ENCODE measurements at regions not wholly inside any gene's neighbourhood (a gene's known extent, or its start where the extent isn't known, plus 50 kb on each side); places are given as distances from the start of the nearest gene placed in this dataset.

DNA sequence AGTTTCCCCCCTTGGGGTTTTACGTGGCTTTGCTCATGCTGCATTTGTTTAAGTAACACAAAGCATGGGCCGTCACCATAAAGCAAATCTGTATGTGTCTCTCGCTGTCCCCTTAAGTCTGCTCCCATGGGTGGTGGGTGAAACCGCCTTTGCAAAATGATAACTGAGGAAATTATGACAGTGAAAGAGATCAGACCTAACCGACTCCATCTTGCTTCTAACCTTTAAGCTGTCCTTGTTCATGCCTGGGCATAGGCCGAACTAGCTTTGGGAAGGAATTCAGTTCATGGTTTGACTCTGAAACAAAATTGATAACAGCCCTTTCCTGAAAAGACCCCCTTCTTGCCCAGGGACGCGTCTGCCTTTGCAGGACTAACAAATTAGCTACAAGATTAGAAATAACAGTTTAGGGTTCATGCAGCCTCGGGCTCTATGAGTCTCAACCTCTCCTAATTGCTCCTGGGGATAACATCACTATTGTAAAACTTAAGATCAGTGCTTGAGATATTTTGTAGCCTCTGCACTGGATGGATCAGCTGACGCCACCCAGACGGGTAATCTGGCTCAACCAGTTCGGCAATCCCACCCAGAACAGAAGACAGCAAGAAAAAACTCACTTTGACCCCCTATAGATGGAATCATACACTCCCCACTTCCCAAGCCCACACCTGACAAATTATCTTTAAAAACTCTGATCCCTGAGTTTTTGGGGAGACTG is 623.7 kb downstream of the TYW1 start:
- H3K36me3 ChIP-seq (ENCODE audit: control insufficient read depth, insufficient read depth, low read length): no peaks in the 10 kb centered on the region
- TF ChIP-seq, protein P1, sequence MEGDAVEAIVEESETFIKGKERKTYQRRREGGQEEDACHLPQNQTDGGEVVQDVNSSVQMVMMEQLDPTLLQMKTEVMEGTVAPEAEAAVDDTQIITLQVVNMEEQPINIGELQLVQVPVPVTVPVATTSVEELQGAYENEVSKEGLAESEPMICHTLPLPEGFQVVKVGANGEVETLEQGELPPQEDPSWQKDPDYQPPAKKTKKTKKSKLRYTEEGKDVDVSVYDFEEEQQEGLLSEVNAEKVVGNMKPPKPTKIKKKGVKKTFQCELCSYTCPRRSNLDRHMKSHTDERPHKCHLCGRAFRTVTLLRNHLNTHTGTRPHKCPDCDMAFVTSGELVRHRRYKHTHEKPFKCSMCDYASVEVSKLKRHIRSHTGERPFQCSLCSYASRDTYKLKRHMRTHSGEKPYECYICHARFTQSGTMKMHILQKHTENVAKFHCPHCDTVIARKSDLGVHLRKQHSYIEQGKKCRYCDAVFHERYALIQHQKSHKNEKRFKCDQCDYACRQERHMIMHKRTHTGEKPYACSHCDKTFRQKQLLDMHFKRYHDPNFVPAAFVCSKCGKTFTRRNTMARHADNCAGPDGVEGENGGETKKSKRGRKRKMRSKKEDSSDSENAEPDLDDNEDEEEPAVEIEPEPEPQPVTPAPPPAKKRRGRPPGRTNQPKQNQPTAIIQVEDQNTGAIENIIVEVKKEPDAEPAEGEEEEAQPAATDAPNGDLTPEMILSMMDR (IDR thresholded peaks at IDR 0.05; ENCODE audit: insufficient read depth, low read length, poor library complexity, severe bottlenecking): no peak
- H3K27me3 ChIP-seq (replicated peaks; ENCODE audit: control insufficient read depth, insufficient read depth, low read length): no peaks in the 10 kb centered on the region; the same call in 1 of the 2 replicates
- H3K4me3 ChIP-seq (replicated peaks; ENCODE audit: low read depth, low read length): no peak overlapping the region
- no peak for DNase-seq (ENCODE audit: extremely low read depth, insufficient read length)

DNA sequence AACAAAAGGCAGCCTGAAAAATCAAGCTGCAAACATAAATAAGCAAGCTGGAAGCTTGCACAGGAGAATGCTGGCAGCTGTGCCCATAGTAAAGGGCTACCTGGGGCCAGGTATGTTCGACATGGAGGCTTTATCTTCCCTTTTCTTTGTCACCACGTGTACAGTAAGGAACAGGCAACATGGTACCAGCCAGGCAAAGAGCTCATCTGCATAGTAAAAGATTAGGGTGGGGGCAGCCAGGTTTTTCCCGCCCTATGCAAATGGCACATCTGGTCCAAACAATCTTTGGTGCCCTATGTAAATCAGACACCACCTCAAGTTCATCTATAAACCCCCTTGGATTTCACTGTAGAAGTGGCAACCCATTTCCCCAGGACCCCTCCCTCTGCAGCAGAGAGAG is 625.1 kb downstream of the TYW1 start:
- TF ChIP-seq, protein P1 (IDR thresholded peaks at IDR 0.05; ENCODE audit: insufficient read depth, low read length, poor library complexity, severe bottlenecking): no peak
- no peaks in the 10 kb centered on the region; the same call in 1 of the 2 replicates for H3K27me3 ChIP-seq (replicated peaks; ENCODE audit: control insufficient read depth, insufficient read depth, low read length)
- H3K4me3 ChIP-seq (replicated peaks; ENCODE audit: low read depth, low read length): no peak overlapping the region
- DNase-seq (ENCODE audit: extremely low read depth, insufficient read length): no peak
- H3K36me3 ChIP-seq (ENCODE audit: control insufficient read depth, insufficient read depth, low read length): no peaks in the 10 kb centered on the region

DNA sequence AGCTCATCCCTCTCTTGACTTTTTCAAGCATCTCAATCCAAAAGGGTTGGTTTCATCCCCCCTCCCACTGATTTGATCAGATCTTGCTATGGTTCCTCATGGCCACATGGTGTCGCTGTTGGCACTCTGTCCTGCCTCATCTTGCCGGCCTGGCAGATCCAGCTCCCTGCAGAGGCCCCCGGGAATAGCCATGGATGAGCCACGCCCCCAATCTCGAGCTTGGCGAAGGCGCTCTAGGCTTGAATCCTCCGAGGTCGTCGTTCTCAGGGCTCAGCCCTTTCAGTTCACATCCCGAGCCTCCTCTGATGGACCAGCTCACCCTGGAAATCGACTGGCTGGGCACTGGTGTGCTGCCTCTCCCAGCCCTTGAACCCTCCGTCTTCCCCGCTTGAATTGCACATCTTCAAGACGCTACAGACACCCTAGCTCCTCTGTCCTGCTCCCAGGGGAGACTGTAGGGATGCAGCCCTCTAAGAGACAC is 628.7 kb downstream of the TYW1 start:
- Histone ChIP-seq H3K36me3 (ENCODE audit: control insufficient read depth, insufficient read depth, low read length) (no peaks in the 10 kb centered on the region), H3K27me3 (replicated peaks; ENCODE audit: control insufficient read depth, insufficient read depth, low read length) (no peaks in the 10 kb centered on the region; the same call in 1 of the 2 replicates), H3K4me3 (replicated peaks; ENCODE audit: low read depth, low read length) (no peak overlapping the region)
- peak; percentile 17 for DNase-seq (ENCODE audit: extremely low read depth, insufficient read length)
- TF ChIP-seq, protein P1 (IDR thresholded peaks at IDR 0.05; ENCODE audit: insufficient read depth, low read length, poor library complexity, severe bottlenecking): peak; percentile 83

DNA sequence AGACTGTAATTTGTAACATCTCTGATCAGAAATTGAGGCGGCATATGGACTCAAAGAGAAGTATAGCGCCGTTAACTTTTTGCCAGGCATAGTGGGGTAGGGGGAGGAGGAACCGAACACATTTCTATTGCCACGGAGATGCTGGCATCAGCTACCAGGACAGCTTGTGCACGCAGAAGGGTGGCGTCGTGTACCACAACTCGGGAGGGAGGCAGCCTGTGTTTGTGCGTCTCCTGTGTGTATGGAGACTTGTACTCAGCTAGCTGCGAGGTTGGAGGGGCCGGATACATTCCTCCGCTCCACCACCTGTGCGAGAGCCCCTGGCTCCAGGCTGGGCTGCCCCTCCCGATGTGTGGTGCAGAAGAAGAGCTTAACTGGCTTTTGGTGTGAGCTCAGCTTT is 634.8 kb downstream of the TYW1 start:
- no peaks in the 10 kb centered on the region for H3K27me3 ChIP-seq (replicated peaks; ENCODE audit: control insufficient read depth, insufficient read depth, low read length)
- DNase-seq (ENCODE audit: extremely low read depth, insufficient read length): no peak
- no peak overlapping the region for H3K4me3 ChIP-seq (replicated peaks; ENCODE audit: low read depth, low read length)
- H3K36me3 ChIP-seq (ENCODE audit: control insufficient read depth, insufficient read depth, low read length): no peaks in the 10 kb centered on the region
- TF ChIP-seq, protein P1 (IDR thresholded peaks at IDR 0.05; ENCODE audit: insufficient read depth, low read length, poor library complexity, severe bottlenecking): no peak

DNA sequence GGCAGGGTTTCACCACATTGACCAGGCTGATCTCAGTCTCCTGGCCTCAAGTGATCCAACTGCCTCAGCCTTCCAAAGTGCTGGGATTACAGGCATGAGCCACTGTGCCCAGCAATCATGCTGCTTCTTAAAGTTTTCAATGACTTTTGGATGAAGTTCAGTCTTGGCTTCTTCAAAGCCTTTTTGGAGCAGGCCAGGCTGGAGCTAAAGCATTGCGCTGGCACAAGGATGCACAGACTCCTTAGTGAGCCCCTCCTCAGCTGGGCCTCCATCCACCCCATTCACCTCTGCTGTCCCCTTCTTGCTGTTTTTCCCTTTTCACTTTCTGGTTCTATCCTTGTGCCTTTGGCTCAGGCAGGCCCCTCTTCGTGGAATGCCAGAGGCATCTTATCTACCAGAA is 638.6 kb downstream of the TYW1 start:
- DNase-seq (ENCODE audit: extremely low read depth, insufficient read length): no peak
- H3K27me3 ChIP-seq (replicated peaks; ENCODE audit: control insufficient read depth, insufficient read depth, low read length): no peaks in the 10 kb centered on the region
- H3K36me3 ChIP-seq (ENCODE audit: control insufficient read depth, insufficient read depth, low read length): no peaks in the 10 kb centered on the region
- TF ChIP-seq, protein P1 (IDR thresholded peaks at IDR 0.05; ENCODE audit: insufficient read depth, low read length, poor library complexity, severe bottlenecking): no peak
- no peak overlapping the region for H3K4me3 ChIP-seq (replicated peaks; ENCODE audit: low read depth, low read length)

All from GM06990 (cell line).